GDM1 (cell line): ENCODE measurements at regions not wholly inside any gene's neighbourhood (a gene's known extent, or its start where the extent isn't known, plus 50 kb on each side); places are given as distances from the start of the nearest gene placed in this dataset.
"Not testable (repeated sequence)": the region's sequence is repeated elsewhere in the genome, so short reads cannot be mapped to it uniquely, and the experiment has no call there.

Experiments used
- DNase-seq: peaks from one replicate; lab custom pipeline; 2025; lab: John Stamatoyannopoulos, UW

DNA sequence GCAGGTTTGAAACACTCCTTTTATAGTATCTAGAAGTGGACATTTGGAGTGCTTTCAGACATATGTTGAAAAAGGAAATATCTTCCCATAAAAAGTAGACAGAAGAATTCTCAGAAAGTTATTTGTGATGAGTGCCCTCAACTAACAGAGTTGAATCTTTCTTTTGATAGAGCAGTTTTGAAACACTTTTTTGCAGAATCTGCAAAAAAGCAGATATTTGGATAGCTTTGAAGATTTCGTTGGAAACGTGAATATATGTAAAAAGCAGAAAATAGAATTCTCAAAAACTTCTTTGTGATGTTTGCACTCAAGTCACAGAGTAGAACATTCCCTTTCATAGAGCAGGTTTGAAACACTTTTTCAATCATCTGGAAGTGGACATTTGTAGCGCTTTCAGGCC is 676.4 kb upstream of the ZNF337 start:
- not testable (repeated sequence) for DNase-seq

DNA sequence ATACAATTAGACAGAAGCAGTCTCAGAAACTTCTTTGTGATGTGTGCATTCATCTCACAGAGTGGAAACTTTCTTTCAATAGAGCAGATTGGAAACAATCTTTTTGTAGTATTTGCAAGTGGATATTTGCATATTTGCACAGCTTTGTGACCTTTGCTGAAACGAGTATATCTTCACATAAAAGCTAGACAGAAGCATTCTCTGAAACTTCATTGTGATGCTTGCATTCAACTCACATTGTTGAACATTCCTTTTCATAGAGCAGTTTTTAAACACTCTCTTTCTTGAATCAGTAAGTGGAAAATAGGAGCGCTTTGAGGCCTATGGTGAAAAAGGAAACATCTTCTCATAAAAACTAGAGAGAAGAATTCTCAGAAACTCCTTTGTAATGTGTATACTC is 657.9 kb upstream of the ZNF337 start:
- no peak for DNase-seq

DNA sequence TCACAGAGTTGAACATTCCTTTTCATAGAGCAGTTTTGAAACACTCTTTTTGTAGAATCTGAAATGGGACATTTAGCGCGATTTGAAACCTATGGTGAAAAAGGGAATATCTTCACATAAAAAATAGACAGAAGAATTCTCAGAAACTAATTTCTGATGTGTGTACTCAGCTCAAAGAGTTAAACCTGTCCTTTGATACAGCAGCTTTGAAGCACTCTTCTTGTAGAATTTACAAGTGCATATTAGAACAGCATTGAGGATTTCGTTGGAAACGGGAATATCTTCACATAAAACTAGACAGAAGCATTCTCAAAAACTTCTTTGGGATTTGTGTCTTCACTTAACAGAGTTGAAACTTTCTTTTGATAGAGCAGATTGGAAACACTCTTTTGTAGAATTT is 650.7 kb upstream of the ZNF337 start:
- DNase-seq, result no peak

DNA sequence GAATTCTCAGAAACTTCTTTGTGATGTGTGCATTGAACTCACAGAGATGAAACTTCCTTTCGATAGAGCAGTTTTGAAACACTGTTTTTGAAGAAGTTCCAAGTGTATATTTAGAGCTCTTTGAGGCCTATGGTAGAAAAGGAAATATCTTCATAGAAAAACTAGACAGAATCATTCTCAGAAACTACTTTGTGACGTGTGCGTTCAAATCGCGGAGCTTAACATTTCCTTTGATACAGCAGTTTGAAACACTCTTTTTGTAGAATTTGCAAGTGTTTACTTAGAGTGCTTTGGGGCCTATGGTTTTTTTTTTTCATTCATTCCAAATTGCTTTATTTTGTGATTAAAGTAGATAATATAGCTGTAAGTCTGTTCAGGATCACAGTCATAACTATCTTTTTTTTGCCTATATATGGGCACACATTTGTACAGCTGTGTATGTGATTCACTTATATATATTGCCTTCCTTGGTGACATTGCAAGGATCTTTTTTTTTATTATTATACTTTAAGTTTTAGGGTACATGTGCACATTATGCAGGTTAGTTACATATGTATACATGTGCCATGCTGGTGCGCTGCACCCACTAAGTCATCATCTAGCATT is 643.9 kb upstream of the ZNF337 start:
- DNase-seq, result not testable (repeated sequence)

DNA sequence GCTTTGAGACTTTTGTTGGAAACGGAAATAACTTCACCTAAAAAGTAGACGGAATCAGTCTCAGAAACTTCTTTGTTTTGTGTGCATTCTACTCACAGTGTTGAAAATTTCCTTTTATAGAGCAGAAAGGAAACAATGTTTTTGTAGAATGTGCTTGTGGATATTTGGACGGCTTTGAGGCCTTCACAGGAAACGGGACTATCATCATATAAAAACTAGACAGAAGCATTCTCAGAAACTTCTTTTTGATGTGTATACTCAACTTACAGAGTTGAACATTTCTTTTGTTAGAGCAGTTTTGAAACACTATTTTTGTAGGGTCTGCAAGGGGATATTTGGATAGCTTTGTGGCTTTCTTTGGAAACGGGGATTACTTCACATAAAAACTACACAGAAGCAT is 627.5 kb upstream of the ZNF337 start:
- DNase-seq, result no peak

DNA sequence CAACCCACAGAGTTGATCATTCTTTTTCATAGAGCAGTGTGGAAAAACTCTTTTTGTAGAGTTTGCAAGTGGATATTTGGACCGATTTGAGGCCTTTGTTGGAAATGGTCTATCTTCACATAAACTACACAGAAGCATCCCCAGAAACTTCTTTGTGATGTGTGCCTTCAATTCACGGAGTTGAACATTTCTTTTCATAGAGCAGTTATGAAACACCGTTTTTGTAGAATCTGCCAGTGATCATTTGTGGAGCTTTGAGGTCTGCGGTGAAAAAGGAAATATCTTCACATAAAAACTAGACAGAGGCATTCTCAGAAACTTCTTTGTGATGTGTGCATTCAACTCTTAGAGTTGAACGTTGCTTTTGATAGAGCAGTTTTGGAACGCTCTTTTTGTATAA is 618.4 kb upstream of the ZNF337 start:
- DNase-seq, result no peak

DNA sequence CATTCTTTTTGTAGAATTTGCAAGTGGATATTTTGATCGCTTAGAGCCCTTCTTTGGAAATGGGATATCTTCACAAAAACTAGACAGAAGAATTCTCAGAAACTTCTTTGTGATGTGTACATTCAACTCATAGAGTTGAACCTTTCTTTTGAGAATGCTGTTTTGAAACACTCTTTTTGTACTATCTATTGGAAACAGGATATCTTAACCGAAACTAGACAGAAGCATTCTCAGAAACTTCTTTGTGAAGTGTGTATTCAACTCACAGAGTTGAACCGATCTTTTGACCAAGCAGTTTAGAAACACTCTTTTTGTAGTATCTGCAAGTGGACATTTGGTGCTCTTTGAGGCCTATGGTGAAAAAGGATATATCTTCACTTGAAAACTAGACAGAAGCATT is 613.1 kb upstream of the ZNF337 start:
- not testable (repeated sequence) for DNase-seq

DNA sequence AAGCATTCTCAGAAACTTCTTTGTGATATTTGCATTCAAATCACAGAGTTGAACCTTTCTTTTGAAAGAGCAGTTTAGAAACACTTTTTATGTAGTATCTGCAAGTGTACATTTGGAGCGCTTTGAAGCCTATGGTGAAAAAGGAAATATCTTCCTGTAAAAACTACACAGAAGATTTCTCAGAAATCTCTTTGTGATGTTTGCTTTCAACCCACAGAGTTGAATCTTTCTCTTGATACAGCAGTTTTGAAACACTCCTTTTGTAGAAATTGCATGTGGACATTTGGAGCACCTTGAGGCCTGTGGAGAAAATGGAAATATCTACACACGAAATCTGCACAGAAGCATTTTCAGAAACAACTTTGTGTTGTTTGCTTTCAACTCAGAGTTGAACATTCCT is 612.3 kb upstream of the ZNF337 start:
- no peak for DNase-seq

DNA sequence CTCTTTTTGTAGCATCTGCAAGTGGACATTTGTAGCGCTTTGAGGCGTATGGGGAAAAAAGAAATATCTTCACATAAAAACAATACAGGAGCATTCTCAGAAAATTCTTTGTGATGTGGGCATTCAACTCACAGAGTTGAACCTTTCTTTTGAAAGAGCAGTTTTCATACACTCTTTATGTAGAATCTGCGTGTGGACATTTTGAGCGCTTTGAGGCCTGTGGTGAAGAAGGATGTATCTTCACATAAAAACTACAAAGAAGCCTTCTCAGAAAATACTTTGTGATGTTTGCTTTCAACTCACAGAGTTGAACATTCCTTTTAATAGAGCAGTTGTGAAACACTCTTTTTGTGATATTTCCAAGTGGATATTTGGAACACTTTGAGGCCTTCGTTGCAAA is 598.4 kb upstream of the ZNF337 start:
- no peak for DNase-seq

DNA sequence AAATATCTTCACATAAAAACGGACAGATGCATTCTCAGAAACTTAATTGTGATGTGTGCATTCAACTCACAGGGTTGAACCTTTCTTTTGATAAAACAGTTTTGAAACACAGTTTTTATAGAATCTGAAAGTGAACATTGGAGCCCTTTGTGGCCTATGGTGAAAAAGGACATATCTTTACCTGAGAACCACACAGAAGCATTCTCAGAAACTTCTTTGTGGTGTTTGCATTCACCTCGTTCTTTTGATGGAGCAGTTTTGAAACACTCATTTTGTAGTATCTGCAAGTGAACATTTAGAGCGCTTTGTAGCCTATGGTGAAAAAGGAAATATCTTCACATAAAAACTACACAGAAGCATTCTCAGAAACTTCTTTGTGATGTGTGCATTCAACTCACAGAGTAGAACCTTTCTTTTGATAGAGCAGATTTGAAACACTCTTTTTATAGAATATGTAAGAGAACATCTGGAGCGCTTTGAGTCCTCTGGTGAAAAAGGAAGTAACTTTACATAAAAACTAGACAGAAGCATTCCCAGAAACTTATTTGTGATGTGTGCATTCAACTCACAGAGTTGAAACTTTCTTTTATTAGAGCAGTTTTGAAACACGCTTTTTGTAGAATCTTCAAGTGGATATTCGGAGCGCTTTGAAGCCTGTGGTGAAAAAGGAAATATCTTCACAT is 591.9 kb upstream of the ZNF337 start:
- not testable (repeated sequence) for DNase-seq

DNA sequence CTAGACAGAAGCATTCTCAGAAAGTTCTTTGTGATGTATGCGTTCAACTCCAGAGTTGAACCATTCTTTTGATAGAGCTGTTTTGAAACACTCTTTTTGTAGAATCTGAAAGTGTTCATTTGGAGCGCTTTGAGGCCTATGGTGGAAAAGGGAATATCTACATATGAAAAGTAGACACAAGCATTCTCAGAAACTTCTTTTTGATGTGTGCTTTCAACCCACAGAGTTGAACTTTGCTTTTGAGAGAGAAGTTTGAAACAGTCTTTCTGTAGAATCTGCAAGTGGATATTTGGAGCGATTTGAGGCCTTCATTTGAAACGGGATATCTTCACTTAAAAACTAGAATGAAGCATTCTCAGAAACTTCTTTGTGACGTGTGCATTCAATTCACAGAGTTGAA is 582.6 kb upstream of the ZNF337 start:
- DNase-seq, result no peak

DNA sequence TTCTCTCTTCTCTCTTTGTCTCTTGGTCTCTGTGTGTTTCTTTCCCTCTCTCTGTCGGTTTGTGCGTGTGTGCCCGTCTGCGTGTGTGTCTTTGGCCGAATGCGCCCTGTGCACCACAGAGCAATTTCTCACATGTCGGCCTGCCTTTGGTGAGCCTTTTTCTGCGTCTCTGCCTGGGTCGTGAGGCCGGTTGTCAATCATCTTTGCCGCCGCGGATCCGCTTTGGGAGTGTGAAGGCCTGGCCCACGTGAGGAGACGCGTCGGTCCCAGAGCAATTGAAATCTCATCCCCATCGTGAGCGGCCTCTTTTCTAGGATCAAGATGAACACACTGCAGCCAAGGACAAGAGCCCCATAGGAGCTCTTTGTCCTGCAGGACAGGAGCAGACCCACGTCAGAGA is 580.7 kb upstream of the ZNF337 start:
- DNase-seq, result no peak

DNA sequence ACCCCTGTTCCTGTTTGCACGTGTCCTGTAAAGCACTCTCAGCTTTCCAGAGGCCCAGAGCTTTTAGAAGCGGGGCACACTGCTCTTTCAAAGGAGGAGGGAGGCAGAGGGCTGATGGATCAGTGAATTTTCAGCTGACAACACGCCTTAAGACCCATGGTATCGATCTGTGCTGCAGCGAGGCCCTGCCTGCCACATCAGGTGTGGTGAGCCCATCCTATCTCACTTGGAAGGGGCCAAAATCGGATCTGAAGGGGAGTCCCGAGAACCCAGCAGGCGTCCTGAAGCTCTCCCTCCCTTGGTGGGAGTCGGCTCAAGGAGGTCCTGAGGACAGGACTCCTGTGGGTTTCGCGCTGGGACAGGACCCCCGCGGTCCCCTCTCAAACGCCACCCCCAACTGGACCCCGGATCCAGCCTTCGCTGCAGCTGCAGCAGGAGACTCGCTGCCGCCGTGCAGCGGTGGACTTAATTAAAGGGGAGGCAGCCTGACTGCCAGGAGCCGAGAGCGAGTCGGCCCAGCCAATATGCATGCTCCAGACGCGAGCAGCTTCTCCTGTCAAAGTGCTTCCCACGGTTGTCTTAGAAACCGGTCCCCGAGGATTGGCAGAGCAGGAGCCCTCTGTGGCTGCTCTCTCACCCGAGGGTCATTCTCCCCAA is 580.0 kb upstream of the ZNF337 start:
- no peak for DNase-seq

DNA sequence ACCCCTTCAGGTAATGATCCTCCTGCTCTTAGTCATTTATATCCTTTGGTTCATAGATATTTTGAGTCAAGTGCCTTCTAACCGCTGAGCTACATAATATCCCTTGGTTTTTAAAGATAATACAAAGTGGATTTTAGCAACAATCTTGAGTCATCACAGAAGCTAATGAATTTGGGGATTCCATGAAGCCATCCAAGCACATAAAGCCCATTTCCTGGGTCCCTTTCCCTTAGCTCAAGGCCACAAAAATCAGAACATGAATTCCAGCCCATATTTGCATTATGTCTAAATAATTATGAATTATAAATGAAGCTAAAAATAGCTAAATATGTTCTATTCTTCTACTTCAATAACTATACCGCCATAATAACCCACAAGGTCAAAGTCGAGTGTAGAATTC is 572.1 kb upstream of the ZNF337 start:
- DNase-seq, result not testable (repeated sequence)

DNA sequence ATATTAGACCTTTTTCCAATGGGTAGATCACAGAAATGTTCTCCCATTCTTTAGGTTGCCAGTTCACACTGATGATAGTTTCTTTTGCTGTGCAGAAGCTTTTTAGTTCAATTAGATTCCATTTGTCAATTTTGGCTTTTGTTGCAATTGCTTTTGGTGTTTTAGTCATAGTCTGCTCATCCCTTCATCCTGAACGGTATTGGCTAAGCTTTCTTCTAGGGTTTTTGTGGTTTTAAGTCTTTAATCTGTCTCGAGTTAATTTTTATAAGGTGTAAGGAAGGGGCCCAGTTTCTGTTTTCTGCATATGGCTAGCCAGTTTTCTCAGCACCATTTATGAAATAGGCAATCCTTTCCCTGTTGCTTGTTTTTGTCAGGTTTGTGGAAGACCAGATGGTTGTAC is 564.3 kb upstream of the ZNF337 start:
- DNase-seq, result not testable (repeated sequence)

DNA sequence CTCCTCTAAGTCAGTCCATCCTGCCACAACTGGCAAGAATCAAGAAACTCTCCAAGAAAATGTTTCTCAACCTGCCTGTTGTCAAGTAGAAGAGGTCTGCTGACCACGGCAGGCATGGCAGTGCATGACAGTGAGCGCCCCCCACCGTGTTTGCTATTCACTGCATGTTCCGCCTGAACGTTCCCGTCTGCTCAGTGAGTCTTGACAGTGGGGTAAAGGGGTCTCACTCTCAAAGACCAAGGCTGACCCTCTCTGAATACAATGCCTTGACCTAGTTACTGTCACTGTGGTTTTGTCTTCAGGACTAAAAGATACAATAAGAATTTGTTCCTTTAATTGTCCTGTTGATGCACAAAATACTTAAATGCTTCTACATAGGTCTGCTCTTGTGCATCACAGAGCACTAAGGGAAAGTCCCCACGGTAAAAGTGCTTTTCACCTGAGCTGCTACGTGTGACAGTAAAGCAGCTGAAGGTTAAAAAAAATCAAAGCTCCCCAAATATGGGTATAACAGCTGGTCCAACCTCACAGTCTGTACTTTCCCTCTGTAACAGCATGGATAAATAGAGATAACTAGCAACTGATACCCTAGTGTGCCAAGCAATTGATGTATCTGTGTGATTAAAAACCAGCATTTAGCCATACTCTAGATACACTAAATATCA is 555.8 kb upstream of the ZNF337 start:
- DNase-seq, result not testable (repeated sequence)

DNA sequence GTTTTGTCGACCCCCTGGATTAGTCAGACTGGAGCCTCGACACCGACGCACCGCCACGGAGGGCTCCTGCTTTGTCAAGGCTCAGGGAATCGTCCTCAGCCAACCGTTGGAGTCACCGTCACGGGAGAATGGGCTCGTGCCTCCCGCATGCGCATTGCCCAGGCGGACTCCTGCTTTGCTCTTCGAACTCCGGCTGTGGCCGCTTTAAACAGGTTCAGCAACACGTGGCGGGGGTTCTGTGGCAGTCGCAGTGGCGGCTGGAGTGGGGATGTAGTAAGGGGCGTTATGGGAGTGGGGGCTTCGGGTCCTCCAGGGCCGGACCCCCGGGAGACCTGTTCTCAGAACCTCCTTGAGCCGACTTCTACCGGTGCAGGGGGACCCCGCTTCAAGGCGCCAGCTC is 554.7 kb upstream of the ZNF337 start:
- not testable (repeated sequence) for DNase-seq

DNA sequence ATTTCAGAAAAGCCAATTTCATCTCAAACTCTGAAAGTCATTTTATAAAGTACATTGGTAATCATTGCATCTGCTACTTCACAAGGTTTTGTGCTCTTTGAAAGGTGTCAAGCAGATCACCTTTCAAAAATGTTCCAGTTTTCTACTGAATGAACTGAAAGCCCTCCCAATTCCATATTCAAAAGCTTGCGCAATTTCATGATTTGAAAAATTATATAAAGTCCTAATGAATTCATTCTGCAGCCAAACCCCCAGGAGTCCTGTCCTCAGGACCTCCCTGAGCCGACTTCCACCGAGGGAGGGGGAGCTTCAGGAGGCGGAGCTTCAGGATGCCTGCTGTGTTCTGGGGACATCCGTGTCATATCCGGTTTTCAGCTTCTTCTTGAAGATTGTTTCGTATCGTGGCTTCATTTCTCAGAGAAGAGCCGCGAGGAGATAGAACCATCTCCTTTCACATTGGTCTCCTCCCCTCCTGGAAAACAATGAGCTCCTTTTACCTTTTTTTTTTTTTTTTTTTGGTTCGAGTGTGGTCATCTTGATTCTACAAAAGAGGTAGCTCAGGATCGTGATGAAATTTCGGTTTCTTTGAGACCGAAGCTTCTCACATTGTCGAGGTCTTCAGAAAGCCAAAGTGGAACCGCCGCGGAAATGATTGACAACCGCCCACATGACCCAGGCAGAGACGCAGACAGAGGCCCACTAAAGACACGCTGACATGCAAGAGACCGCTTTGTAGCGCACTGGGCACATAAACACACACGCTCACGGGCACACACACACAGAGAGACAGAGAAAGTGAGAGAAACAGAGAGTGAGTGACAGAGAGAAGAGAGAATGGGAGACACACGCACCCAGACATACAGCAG is 553.8 kb upstream of the ZNF337 start:
- DNase-seq, result not testable (repeated sequence)

DNA sequence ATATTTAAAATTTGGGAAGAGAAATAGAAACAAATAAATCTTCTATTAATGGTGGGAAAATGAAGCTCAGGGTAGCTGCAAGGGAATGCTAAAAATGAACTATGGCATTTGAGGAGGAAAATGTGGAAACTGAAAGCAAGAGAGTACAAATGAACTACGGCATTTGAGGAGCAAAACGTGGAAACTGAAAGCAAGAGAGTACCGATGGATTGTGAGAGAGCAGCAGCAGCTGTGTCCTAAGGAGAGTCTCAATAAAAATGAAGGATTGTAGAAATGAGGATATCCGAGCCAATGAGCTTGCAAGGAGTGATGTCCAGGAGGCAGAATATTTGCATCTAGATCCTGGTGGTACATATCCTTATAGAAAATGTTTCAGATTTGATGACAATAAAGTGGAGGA is 547.1 kb upstream of the ZNF337 start:
- DNase-seq, result no peak

DNA sequence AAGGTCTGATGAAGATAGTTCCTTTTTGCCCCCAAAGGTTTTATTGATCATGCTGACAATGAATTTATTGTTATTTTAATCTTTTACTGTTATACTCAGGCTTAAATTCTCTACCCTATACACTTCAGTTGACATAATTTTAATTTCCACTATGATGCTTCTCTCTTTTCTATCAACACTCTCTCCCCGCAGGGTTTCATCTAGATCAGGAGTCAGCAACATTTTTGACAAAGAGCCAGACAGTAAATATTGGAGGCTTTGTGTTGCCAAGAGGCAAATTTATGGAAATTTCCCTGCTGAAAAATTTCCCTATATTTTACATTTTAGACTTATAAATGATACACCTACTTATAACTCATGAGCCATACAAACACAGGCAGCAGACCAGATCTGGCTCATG is 524.0 kb upstream of the ZNF337 start:
- DNase-seq, result not testable (repeated sequence)

DNA sequence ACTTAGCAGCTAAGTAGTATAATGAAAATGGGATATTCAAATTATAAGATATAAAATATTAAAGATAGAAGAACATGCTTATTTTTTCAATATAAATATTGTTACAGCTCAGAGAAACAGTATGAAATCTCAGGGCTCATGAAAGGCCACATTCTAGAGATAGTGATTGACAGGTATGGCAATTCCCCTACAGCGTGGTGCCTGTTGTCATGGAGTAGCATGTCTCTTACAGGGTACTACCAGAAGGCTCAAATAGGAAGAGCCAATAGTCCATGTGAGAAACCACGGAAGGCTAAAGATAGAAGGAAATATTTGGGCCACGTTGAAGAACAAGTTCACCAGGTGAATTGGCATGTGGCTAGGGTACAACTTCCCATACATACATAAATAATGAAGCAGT is 522.9 kb upstream of the ZNF337 start:
- DNase-seq, result not testable (repeated sequence)

DNA sequence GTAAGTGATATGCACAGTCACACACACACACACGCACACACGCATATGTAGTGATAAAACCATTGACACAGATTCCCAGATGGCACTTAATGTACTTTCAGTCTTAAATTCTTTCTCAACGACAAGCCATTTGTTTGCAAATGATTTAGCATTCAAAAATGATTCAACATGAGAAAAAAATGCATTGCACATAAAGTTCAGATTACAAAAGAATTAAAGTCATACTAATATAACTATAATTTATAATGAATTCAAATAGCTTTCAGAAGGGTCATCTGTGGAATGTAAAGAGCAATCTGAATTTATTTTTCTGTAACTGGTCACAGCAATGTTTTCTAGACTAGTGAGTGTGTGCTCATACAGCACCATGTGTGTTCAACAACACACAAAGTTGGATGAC is 521.6 kb upstream of the ZNF337 start:
- DNase-seq, result no peak
